HEK293 (cell line): ENCODE measurements at regions not wholly inside any gene's neighbourhood (a gene's known extent, or its start where the extent isn't known, plus 50 kb on each side); places are given as distances from the start of the nearest gene placed in this dataset.

ENCODE experiments used
- CTCF ChIA-PET: fragments of 350-600 bp; formaldehyde crosslinking; extraction: SDS; loops from one replicate; lab custom pipeline; 2021; ENCODE audit warnings: antibody characterized with exemption; lab: Yijun Ruan, JAX
- POLR2A ChIA-PET: fragments of 300-600 bp; formaldehyde crosslinking; extraction: SDS; loops from one replicate; lab custom pipeline; 2020; ENCODE audit warnings: antibody characterized with exemption, inconsistent platforms; lab: Yijun Ruan, JAX
- H3K27ac ChIP-seq: fragments of 200-500 bp; sonication (Bioruptor generic); 2 replicates; pipeline ENCODE4 v1.5.1; 2014; ENCODE audit warnings: low read depth, low read length, control low read depth, inconsistent platforms; ENCODE audit errors: extremely low read depth
- H3K36me3 ChIP-seq, 2 experiments: fragments of 200-500 bp in 1 of 2; sonication (Bioruptor generic) in 1 of 2; 1 replicate in 1 of 2; 2 replicates in 1 of 2; pipeline ENCODE4 v1.5.1; 2014 to 2017; ENCODE audit warnings: inconsistent platforms in 2 of 2, low read length in 2 of 2; ENCODE audit not compliant: control insufficient read depth in 2 of 2, insufficient read depth in 1 of 2
- H3K4me1 ChIP-seq: fragments of 200-500 bp; sonication (Bioruptor generic); 2 replicates; pipeline ENCODE4 v1.5.1; 2014; ENCODE audit warnings: mild to moderate bottlenecking, low read length, inconsistent platforms; ENCODE audit not compliant: control insufficient read depth, insufficient read depth
- H3K4me3 ChIP-seq: 2 replicates; pipeline ENCODE4 v1.5.1; 2011; ENCODE audit warnings: low read depth, mild to moderate bottlenecking, control low read depth, low read length, moderate library complexity
- H3K9me3 ChIP-seq: fragments of 200-500 bp; sonication (Bioruptor generic); 2 replicates; pipeline ENCODE4 v1.5.1; 2014; ENCODE audit warnings: low read depth, low read length, inconsistent platforms; ENCODE audit not compliant: control insufficient read depth, insufficient read depth
- GFI1B ChIP-seq: fragments of 450-650 bp; formaldehyde crosslinking; IDR thresholded peaks from 2 replicates; pipeline ENCODE4 v1.5.1; 2016; ENCODE audit warnings: missing biosample characterization, missing genetic modification characterization
- PRDM10 ChIP-seq: fragments of 450-650 bp; formaldehyde crosslinking; IDR thresholded peaks from 2 replicates; pipeline ENCODE4 v1.5.1; 2016; ENCODE audit warnings: missing biosample characterization, missing genetic modification characterization
- ZNF148 ChIP-seq: fragments of 450-650 bp; formaldehyde crosslinking; IDR thresholded peaks from 2 replicates; pipeline ENCODE4 v1.5.0; 2017; ENCODE audit warnings: missing biosample characterization, missing genetic modification characterization, borderline replicate concordance
- ZNF19 ChIP-seq: fragments of 450-650 bp; formaldehyde crosslinking; IDR thresholded peaks from 2 replicates; pipeline ENCODE4; 2016; ENCODE audit warnings: missing biosample characterization, missing genetic modification characterization, low read depth
- ZNF48 ChIP-seq: fragments of 450-650 bp; formaldehyde crosslinking; IDR thresholded peaks from 2 replicates; pipeline ENCODE4 v1.5.1; 2016; ENCODE audit warnings: missing biosample characterization, missing genetic modification characterization
- ZNF544 ChIP-seq: fragments of 450-650 bp; formaldehyde crosslinking; IDR thresholded peaks from 2 replicates; pipeline ENCODE4 v1.5.0; 2017; ENCODE audit warnings: missing biosample characterization, missing genetic modification characterization
- ZNF549 ChIP-seq: fragments of 450-650 bp; IDR thresholded peaks from 2 replicates; pipeline ENCODE4 v1.5.1; 2018; ENCODE audit warnings: missing biosample characterization, missing genetic modification characterization, mild to moderate bottlenecking, inconsistent platforms, moderate library complexity
- ZNF747 ChIP-seq: fragments of 450-650 bp; formaldehyde crosslinking; IDR thresholded peaks from 2 replicates; pipeline ENCODE4 v1.5.1; 2016; ENCODE audit warnings: missing biosample characterization, missing genetic modification characterization
- TF ChIP-seq, protein P1 (sequence below): fragments of 450-650 bp; formaldehyde crosslinking; IDR thresholded peaks from 2 replicates; pipeline ENCODE4 v1.5.1; 2016; ENCODE audit warnings: missing biosample characterization, missing genetic modification characterization, low read depth
- TF ChIP-seq, protein P2 (sequence below): fragments of 450-650 bp; formaldehyde crosslinking; IDR thresholded peaks from 2 replicates; pipeline ENCODE4 v1.5.1; 2016; ENCODE audit warnings: missing biosample characterization, missing genetic modification characterization
- TF ChIP-seq, protein P3 (sequence below): fragments of 450-650 bp; formaldehyde crosslinking; IDR thresholded peaks from 2 replicates; pipeline ENCODE4 v1.5.1; 2016; ENCODE audit warnings: missing biosample characterization, missing genetic modification characterization
- TF ChIP-seq, protein P4 (sequence below): fragments of 450-650 bp; formaldehyde crosslinking; IDR thresholded peaks from 2 replicates; pipeline ENCODE4 v1.5.1; 2016; ENCODE audit warnings: missing biosample characterization, missing genetic modification characterization
- TF ChIP-seq, protein P5 (sequence below): fragments of 450-650 bp; formaldehyde crosslinking; IDR thresholded peaks from 2 replicates; pipeline ENCODE4 v1.5.1; 2016; ENCODE audit warnings: missing biosample characterization, missing genetic modification characterization

- ChIA-PET CTCF (interaction anchor here (0.8 kb wide), 1 partner anchor 13 kb away, joined by 3 read pairs; no protein-coding TSS in a partner anchor), POLR2A (no interaction called here)
- Histone ChIP-seq H3K27ac (no peak overlapping the region), H3K4me3 (no peak overlapping the region), H3K36me3 (no peaks in the 10 kb centered on the region), H3K4me1 (no peaks in the 10 kb centered on the region), H3K9me3 (no peaks in the 10 kb centered on the region)
- TF ChIP-seq, protein P1, sequence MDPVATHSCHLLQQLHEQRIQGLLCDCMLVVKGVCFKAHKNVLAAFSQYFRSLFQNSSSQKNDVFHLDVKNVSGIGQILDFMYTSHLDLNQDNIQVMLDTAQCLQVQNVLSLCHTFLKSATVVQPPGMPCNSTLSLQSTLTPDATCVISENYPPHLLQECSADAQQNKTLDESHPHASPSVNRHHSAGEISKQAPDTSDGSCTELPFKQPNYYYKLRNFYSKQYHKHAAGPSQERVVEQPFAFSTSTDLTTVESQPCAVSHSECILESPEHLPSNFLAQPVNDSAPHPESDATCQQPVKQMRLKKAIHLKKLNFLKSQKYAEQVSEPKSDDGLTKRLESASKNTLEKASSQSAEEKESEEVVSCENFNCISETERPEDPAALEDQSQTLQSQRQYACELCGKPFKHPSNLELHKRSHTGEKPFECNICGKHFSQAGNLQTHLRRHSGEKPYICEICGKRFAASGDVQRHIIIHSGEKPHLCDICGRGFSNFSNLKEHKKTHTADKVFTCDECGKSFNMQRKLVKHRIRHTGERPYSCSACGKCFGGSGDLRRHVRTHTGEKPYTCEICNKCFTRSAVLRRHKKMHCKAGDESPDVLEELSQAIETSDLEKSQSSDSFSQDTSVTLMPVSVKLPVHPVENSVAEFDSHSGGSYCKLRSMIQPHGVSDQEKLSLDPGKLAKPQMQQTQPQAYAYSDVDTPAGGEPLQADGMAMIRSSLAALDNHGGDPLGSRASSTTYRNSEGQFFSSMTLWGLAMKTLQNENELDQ (tag by site-specific recombination) = no peak
- no peak for TF ChIP-seq GFI1B (tag by site-specific recombination)
- TF ChIP-seq, protein P2, sequence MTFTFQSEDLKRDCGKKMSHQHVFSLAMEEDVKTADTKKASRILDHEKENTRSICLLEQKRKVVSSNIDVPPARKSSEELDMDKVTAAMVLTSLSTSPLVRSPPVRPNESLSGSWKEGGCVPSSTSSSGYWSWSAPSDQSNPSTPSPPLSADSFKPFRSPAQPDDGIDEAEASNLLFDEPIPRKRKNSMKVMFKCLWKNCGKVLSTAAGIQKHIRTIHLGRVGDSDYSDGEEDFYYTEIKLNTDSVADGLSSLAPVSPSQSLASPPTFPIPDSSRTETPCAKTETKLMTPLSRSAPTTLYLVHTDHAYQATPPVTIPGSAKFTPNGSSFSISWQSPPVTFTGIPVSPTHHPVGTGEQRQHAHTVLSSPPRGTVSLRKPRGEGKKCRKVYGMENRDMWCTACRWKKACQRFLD (tag by site-specific recombination) = no peak
- no peak for TF ChIP-seq ZNF747 (tag by site-specific recombination)
- no peak for TF ChIP-seq ZNF48 (tag by site-specific recombination)
- TF ChIP-seq ZNF549 (tag by site-specific recombination) = no peak
- TF ChIP-seq, protein P3, sequence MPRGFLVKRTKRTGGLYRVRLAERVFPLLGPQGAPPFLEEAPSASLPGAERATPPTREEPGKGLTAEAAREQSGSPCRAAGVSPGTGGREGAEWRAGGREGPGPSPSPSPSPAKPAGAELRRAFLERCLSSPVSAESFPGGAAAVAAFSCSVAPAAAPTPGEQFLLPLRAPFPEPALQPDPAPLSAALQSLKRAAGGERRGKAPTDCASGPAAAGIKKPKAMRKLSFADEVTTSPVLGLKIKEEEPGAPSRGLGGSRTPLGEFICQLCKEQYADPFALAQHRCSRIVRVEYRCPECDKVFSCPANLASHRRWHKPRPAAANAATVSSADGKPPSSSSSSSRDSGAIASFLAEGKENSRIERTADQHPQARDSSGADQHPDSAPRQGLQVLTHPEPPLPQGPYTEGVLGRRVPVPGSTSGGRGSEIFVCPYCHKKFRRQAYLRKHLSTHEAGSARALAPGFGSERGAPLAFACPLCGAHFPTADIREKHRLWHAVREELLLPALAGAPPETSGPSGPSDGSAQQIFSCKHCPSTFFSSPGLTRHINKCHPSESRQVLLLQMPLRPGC = no peak
- TF ChIP-seq, protein P4, sequence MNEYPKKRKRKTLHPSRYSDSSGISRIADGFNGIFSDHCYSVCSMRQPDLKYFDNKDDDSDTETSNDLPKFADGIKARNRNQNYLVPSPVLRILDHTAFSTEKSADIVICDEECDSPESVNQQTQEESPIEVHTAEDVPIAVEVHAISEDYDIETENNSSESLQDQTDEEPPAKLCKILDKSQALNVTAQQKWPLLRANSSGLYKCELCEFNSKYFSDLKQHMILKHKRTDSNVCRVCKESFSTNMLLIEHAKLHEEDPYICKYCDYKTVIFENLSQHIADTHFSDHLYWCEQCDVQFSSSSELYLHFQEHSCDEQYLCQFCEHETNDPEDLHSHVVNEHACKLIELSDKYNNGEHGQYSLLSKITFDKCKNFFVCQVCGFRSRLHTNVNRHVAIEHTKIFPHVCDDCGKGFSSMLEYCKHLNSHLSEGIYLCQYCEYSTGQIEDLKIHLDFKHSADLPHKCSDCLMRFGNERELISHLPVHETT (tag by site-specific recombination) = no peak
- TF ChIP-seq ZNF19 (tag by site-specific recombination) = no peak
- TF ChIP-seq, protein P5, sequence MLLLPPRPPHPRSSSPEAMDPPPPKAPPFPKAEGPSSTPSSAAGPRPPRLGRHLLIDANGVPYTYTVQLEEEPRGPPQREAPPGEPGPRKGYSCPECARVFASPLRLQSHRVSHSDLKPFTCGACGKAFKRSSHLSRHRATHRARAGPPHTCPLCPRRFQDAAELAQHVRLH (tag by site-specific recombination) = no peak
- TF ChIP-seq ZNF148 = no peak
- TF ChIP-seq PRDM10 = no peak
- TF ChIP-seq ZNF544 (tag by site-specific recombination) = no peak
Observed at GRCh38 chr9:99590410-99590809, 231.3 kb upstream of the NR4A3 start.
